Uterus (tissue), 3 donors: ENCODE measurements at regions not wholly inside any gene's neighbourhood (a gene's known extent, or its start where the extent isn't known, plus 50 kb on each side); places are given as distances from the start of the nearest gene placed in this dataset.
A peak's percentile ranks its signal among the peaks of the same experiment; 100 is the strongest.

ENCODE experiments used
- DNase-seq, 2 donors: peaks; one replicate each; pipeline ENCODE4 v3.0.0-alpha.2; 2019 to 2020
- H3K27ac ChIP-seq, 2 donors: fragments of 200-600 bp; sonication (generic); 1 replicate in 1 of 2; 2 replicates in 1 of 2; pipeline ENCODE4 v1.5.1; 2016 to 2018
- H3K27me3 ChIP-seq, 2 donors: fragments of 200-600 bp; sonication (generic); one replicate each; pipeline ENCODE4 v1.5.1; 2018 to 2019; ENCODE audit warnings: control low read depth in 1 of 2
- H3K36me3 ChIP-seq, 2 donors: fragments of 200-600 bp; sonication (generic); one replicate each; pipeline ENCODE4 v1.5.1; 2019; ENCODE audit warnings: control low read depth in 1 of 2
- H3K4me1 ChIP-seq, 2 donors: fragments of 200-600 bp; sonication (generic); one replicate each; pipeline ENCODE4 v1.5.1; 2018 to 2019; ENCODE audit warnings: control low read depth in 1 of 2
- H3K4me3 ChIP-seq, 2 donors: fragments of 200-600 bp; sonication (generic); 1 replicate in 1 of 2; 2 replicates in 1 of 2; pipeline ENCODE4 v1.5.1; 2018 to 2019; ENCODE audit warnings: mild to moderate bottlenecking in 1 of 2
- H3K9me3 ChIP-seq, 2 donors: fragments of 200-600 bp; sonication (generic); one replicate each; pipeline ENCODE4 v1.5.1; 2019; ENCODE audit warnings: control low read depth in 1 of 2
- CTCF ChIP-seq, 4 experiments: fragments of 200-600 bp in 2 of 4; fragments of 450-650 bp in 2 of 4; sonication (generic) in 2 of 4; IDR thresholded peaks; one replicate each; pipeline ENCODE4 v1.5.1; 2016 to 2019; ENCODE audit warnings: antibody characterized with exemption in 4 of 4, mild to moderate bottlenecking in 2 of 4, moderate library complexity in 1 of 4
- POLR2A ChIP-seq, 2 donors: fragments of 450-650 bp; IDR thresholded peaks; one replicate each; pipeline ENCODE4 v1.6.1; 2016; ENCODE audit warnings: antibody characterized with exemption in 2 of 2, mild to moderate bottlenecking in 1 of 2, moderate library complexity in 1 of 2
- intact Hi-C: fragments of 100-400 bp; cut with DNase I; formaldehyde crosslinking; loops from one replicate; pipeline ENCODE4 v1.15.1; 2023; ENCODE audit warnings: low total_unique reads
- donor health status: DM: yes; HTN: yes; CAD: no.

- Histone ChIP-seq H3K27ac (no peak overlapping the region), H3K4me1 (no peaks in the 10 kb centered on the region), H3K4me3 (no peak overlapping the region), H3K27me3 (no peaks in the 10 kb centered on the region), H3K9me3 (no peaks in the 10 kb centered on the region), H3K36me3 (no peaks in the 10 kb centered on the region)
- no peak for TF ChIP-seq CTCF (IDR thresholded peaks at IDR 0.05)
- no peak for TF ChIP-seq POLR2A (IDR thresholded peaks at IDR 0.05)
- intact Hi-C loops, result no loop called here
- DNase-seq, result no peak
Observed at GRCh38 chr9:107585465-107585864, 95.9 kb upstream of the KLF4 start.

GRCh38 chr9:107584944-107585343 is 95.4 kb upstream of the KLF4 start:
- DNase-seq, result no peak
- H3K9me3 ChIP-seq, result no peaks in the 10 kb centered on the region
- no peak overlapping the region for H3K4me3 ChIP-seq
- intact Hi-C loops, result no loop called here
- no peaks in the 10 kb centered on the region for H3K27me3 ChIP-seq
- no peaks in the 10 kb centered on the region for H3K36me3 ChIP-seq
- no peak overlapping the region for H3K27ac ChIP-seq
- no peaks in the 10 kb centered on the region for H3K4me1 ChIP-seq
- TF ChIP-seq POLR2A (IDR thresholded peaks at IDR 0.05) (no peak), CTCF (IDR thresholded peaks at IDR 0.05) (no peak)

- H3K36me3 ChIP-seq, result no peaks in the 10 kb centered on the region
- H3K4me1 ChIP-seq, result no peaks in the 10 kb centered on the region
- no peak for DNase-seq
- TF ChIP-seq POLR2A (IDR thresholded peaks at IDR 0.05), result no peak
- no peak for TF ChIP-seq CTCF (IDR thresholded peaks at IDR 0.05)
- H3K9me3 ChIP-seq, result no peaks in the 10 kb centered on the region
- H3K27ac ChIP-seq, result no peak overlapping the region
- intact Hi-C loops, result no loop called here
- H3K4me3 ChIP-seq, result no peak overlapping the region
- no peaks in the 10 kb centered on the region for H3K27me3 ChIP-seq
Observed at GRCh38 chr9:107584186-107584585, 94.6 kb upstream of the KLF4 start.

- Histone ChIP-seq H3K27ac (peak overlapping the region in 1 of 2 donors; percentile 21), H3K4me3 (no peak overlapping the region), H3K4me1 (no peaks in the 10 kb centered on the region), H3K27me3 (no peaks in the 10 kb centered on the region), H3K36me3 (no peaks in the 10 kb centered on the region), H3K9me3 (no peaks in the 10 kb centered on the region)
- intact Hi-C loops, result no loop called here
- TF ChIP-seq POLR2A (IDR thresholded peaks at IDR 0.05) (no peak), CTCF (IDR thresholded peaks at IDR 0.05) (no peak)
- DNase-seq, result no peak
Observed at GRCh38 chr9:107577140-107577776, 87.7 kb upstream of the KLF4 start.

GRCh38 chr9:107571148-107571547 is 81.6 kb upstream of the KLF4 start:
- intact Hi-C loops, result no loop called here
- no peaks in the 10 kb centered on the region for H3K4me1 ChIP-seq
- no peak for TF ChIP-seq CTCF (IDR thresholded peaks at IDR 0.05)
- TF ChIP-seq POLR2A (IDR thresholded peaks at IDR 0.05), result no peak
- H3K36me3 ChIP-seq, result no peaks in the 10 kb centered on the region
- no peak overlapping the region for H3K27ac ChIP-seq
- H3K27me3 ChIP-seq, result no peaks in the 10 kb centered on the region
- no peak for DNase-seq
- no peak overlapping the region for H3K4me3 ChIP-seq
- no peaks in the 10 kb centered on the region for H3K9me3 ChIP-seq
